HepG2 (cell line): ENCODE measurements at regions not wholly inside any gene's neighbourhood (a gene's known extent, or its start where the extent isn't known, plus 50 kb on each side); places are given as distances from the start of the nearest gene placed in this dataset.

ENCODE experiments used
- CEBPB ChIP-seq: IDR thresholded peaks from 2 replicates; pipeline ENCODE4 v1.6.1; 2011; ENCODE audit warnings: low read depth, low read length, improper control_type of control experiment, borderline replicate concordance
- DDIT3 ChIP-seq: sonication (generic); formaldehyde crosslinking; IDR thresholded peaks from 2 replicates; pipeline ENCODE4 v1.4.0; 2020; ENCODE audit warnings: mild to moderate bottlenecking, missing genetic modification reagents
- DNMT1 ChIP-seq: sonication (generic); formaldehyde crosslinking; IDR thresholded peaks from 2 replicates; pipeline ENCODE4 v1.5.1; 2020; ENCODE audit warnings: mild to moderate bottlenecking, missing genetic modification reagents
- E2F1 ChIP-seq: sonication (generic); formaldehyde crosslinking; IDR thresholded peaks from 2 replicates; pipeline ENCODE4 v1.5.0; 2020; ENCODE audit warnings: missing genetic modification reagents
- FOSL2 ChIP-seq: sonication (generic); formaldehyde crosslinking; IDR thresholded peaks from 2 replicates; pipeline ENCODE4 v1.4.0; 2020; ENCODE audit warnings: missing genetic modification reagents
- FOXO4 ChIP-seq: sonication (generic); formaldehyde crosslinking; conservative IDR thresholded peaks from 2 replicates; pipeline ENCODE4 v1.8.1; 2023; ENCODE audit warnings: missing genetic modification reagents
- GZF1 ChIP-seq: sonication (generic); formaldehyde crosslinking; IDR thresholded peaks from 2 replicates; pipeline ENCODE4 v1.5.1; 2020; ENCODE audit warnings: mild to moderate bottlenecking, missing genetic modification reagents
- MED1 ChIP-seq: sonication (generic); formaldehyde crosslinking; IDR thresholded peaks from 2 replicates; pipeline ENCODE4 v1.4.0; 2020; ENCODE audit warnings: missing genetic modification reagents
- RCOR2 ChIP-seq: IDR thresholded peaks from 2 replicates; pipeline ENCODE4 v1.6.1; 2016; ENCODE audit warnings: missing biosample characterization, missing genetic modification reagents
- SP5 ChIP-seq: IDR thresholded peaks from 2 replicates; pipeline ENCODE4 v1.6.1; 2016; ENCODE audit warnings: low read depth, borderline replicate concordance
- SSRP1 ChIP-seq: IDR thresholded peaks from 2 replicates; pipeline ENCODE4 v1.6.1; 2016; ENCODE audit warnings: control low read depth
- TBX2 ChIP-seq: sonication (generic); formaldehyde crosslinking; IDR thresholded peaks from 2 replicates; pipeline ENCODE4 v1.5.0; 2020; ENCODE audit warnings: missing genetic modification reagents, mild to moderate bottlenecking, borderline replicate concordance
- THYN1 ChIP-seq: sonication (generic); formaldehyde crosslinking; IDR thresholded peaks from 2 replicates; pipeline ENCODE4 v1.8.1; 2023; ENCODE audit warnings: low read depth, mild to moderate bottlenecking, moderate library complexity, missing genetic modification reagents, borderline replicate concordance
- TP53 ChIP-seq: sonication (generic); formaldehyde crosslinking; conservative IDR thresholded peaks from 2 replicates; pipeline ENCODE4 v1.4.0; 2020; ENCODE audit warnings: missing genetic modification reagents
- ZNF432 ChIP-seq: sonication (generic); formaldehyde crosslinking; IDR thresholded peaks from 2 replicates; pipeline ENCODE4 v1.5.0; 2020; ENCODE audit warnings: missing genetic modification reagents, mild to moderate bottlenecking, borderline replicate concordance
- ZNF512 ChIP-seq: sonication (generic); formaldehyde crosslinking; IDR thresholded peaks from 2 replicates; pipeline ENCODE4 v1.4.0; 2020; ENCODE audit warnings: mild to moderate bottlenecking, missing genetic modification reagents
- ZNF556 ChIP-seq: sonication (generic); formaldehyde crosslinking; IDR thresholded peaks from 2 replicates; pipeline ENCODE4 v1.4.0; 2020; ENCODE audit warnings: mild to moderate bottlenecking, missing genetic modification reagents, borderline replicate concordance
- ZNF567 ChIP-seq: sonication (generic); formaldehyde crosslinking; IDR thresholded peaks from 2 replicates; pipeline ENCODE4 v1.8.1; 2023; ENCODE audit warnings: mild to moderate bottlenecking, missing genetic modification reagents, borderline replicate concordance
- ZSCAN5A ChIP-seq: sonication (generic); formaldehyde crosslinking; IDR thresholded peaks from 2 replicates; pipeline ENCODE4 v1.8.0; 2022; ENCODE audit warnings: mild to moderate bottlenecking, missing genetic modification reagents, borderline replicate concordance

GRCh38 chr14:29028973-29029582 is 262.5 kb downstream of the FOXG1 start (continued):
- TF ChIP-seq MED1 (CRISPR knock-in tag) (peak; percentile 93), RCOR2 (CRISPR knock-in tag) (no peak; the same call in 1 of the 2 replicates), ZNF512 (CRISPR knock-in tag) (peak; percentile 90; the same call in 1 of the 2 replicates), SP5 (CRISPR knock-in tag) (peak; percentile 89), TP53 (CRISPR knock-in tag) (peak; percentile 58; the same call in 1 of the 2 replicates), ZNF432 (CRISPR knock-in tag) (no peak; the same call in 1 of the 2 replicates), ZSCAN5A (CRISPR knock-in tag) (peak; percentile 99), DDIT3 (CRISPR knock-in tag) (peak; percentile 67; the same call in 1 of the 2 replicates), FOSL2 (CRISPR knock-in tag) (peak; percentile 97), CEBPB (peak; percentile 82; the same call in 1 of the 2 replicates), SSRP1 (CRISPR knock-in tag) (peak; percentile 95), ZNF556 (peak; percentile 98), GZF1 (peak; percentile 55; the same call in 1 of the 2 replicates), TBX2 (no peak; the same call in 1 of the 2 replicates), ZNF567 (CRISPR knock-in tag) (0 out of 2 replicates have a peak, but pooled peaks have one; percentile 59), E2F1 (peak; percentile 80), FOXO4 (CRISPR knock-in tag) (0 out of 2 replicates have a peak, but pooled peaks have one; percentile 78), THYN1 (CRISPR knock-in tag) (no peak; the same call in 1 of the 2 replicates), DNMT1 (CRISPR knock-in tag) (no peak)
